PC-9 (cell line): ENCODE measurements at regions not wholly inside any gene's neighbourhood (a gene's known extent, or its start where the extent isn't known, plus 50 kb on each side); places are given as distances from the start of the nearest gene placed in this dataset.

Source experiments
- CTCF ChIP-seq: fragments of 200-600 bp; sonication (generic); conservative IDR thresholded peaks from 2 replicates; pipeline ENCODE4 v1.6.1; 2017; ENCODE audit warnings: mixed run types, antibody characterized with exemption, mild to moderate bottlenecking, moderate library complexity
- EZH2 ChIP-seq: fragments of 200-600 bp; sonication (generic); IDR thresholded peaks from 2 replicates; pipeline ENCODE4 v1.8.0; 2017; ENCODE audit warnings: antibody characterized with exemption, low read depth

- TF ChIP-seq CTCF (no peak), EZH2 (no peak)
Measured at GRCh38 chr20:63076421-63076820, 69.7 kb upstream of the BHLHE23 start.
